ENCODE measurements at regions not wholly inside any gene's neighbourhood (a gene's known extent, or its start where the extent isn't known, plus 50 kb on each side); places are given as distances from the start of the nearest gene placed in this dataset.

DNA sequence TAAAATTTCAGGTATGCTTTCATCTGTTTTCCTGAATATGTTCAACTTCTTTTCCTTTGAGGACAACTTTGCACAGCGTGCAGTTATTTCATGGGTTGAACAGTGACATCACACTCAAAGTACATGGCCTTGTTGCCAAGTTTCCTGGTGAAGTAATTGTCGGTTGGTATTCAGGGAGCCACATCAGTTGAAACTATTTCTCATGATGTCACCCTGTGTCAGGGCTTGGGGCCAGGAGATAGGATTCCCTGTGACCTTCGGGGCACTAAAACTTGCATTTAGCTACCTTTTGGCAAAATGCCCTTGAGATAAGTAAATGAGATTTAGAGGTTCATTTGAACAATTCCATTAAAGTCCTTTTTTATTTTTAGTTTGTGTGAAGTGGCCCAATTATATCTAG lies 383.9 kb downstream of the SH3GL2 start:
- H3K27me3 ChIP-seq (ENCODE audit: insufficient read depth, low read length) = no peaks in the 10 kb centered on the region
- no peak for DNase-seq (ENCODE audit: low read depth, low spot score)
- no peak for ATAC-seq
- H3K4me2 ChIP-seq (ENCODE audit: low read length) = no peak overlapping the region
- no peaks in the 10 kb centered on the region for H3K36me3 ChIP-seq (ENCODE audit: control insufficient read depth in 1 of 2, insufficient read depth in 2 of 2, low read length in 2 of 2)
- no TSS peak for BruUV-seq (replicated peaks)
- peaks cover 2 to 8% of the 10 kb centered on the region in 2 experiments; a peak in 2 of 4 replicates for H3K9me3 ChIP-seq (ENCODE audit: control insufficient read depth in 1 of 2, insufficient read depth in 1 of 2, low read depth in 1 of 2, low read length in 2 of 2)
- ChIA-PET CTCF (no interaction called here), RAD21 (ENCODE audit: low non-redundant PET in 1 of 2, low total read pairs in 2 of 2, uncharacterized antibody in 2 of 2, unreplicated experiment in 2 of 2) (no interaction called here), POLR2A (no interaction called here)
- no peak overlapping the region for H3K27ac ChIP-seq (ENCODE audit: low read depth, low read length)
- H4K20me1 ChIP-seq (ENCODE audit: insufficient read depth) = no peaks in the 10 kb centered on the region
- no peak overlapping the region for H2AFZ ChIP-seq (ENCODE audit: low read depth, low read length, poor library complexity, severe bottlenecking)
- no peaks in the 10 kb centered on the region for H3K79me2 ChIP-seq (ENCODE audit: insufficient read depth, low read length)
- intact Hi-C loops (cut with micrococcal nuclease) = no loop called here
- H3K9ac ChIP-seq (ENCODE audit: low read length) = no peak overlapping the region
- no peaks in the 10 kb centered on the region for H3K4me1 ChIP-seq (ENCODE audit: control insufficient read depth in 1 of 2, insufficient read depth in 2 of 2, low read length in 2 of 2)
- H3K9me2 ChIP-seq (ENCODE audit: insufficient read depth) = no peaks in the 10 kb centered on the region
- no peak for TF ChIP-seq RAD21 (IDR thresholded peaks at IDR 0.05; ENCODE audit: low read depth)
- no peak for TF ChIP-seq CEBPB (IDR thresholded peaks at IDR 0.05; ENCODE audit: low read depth)
- TF ChIP-seq, protein P1, sequence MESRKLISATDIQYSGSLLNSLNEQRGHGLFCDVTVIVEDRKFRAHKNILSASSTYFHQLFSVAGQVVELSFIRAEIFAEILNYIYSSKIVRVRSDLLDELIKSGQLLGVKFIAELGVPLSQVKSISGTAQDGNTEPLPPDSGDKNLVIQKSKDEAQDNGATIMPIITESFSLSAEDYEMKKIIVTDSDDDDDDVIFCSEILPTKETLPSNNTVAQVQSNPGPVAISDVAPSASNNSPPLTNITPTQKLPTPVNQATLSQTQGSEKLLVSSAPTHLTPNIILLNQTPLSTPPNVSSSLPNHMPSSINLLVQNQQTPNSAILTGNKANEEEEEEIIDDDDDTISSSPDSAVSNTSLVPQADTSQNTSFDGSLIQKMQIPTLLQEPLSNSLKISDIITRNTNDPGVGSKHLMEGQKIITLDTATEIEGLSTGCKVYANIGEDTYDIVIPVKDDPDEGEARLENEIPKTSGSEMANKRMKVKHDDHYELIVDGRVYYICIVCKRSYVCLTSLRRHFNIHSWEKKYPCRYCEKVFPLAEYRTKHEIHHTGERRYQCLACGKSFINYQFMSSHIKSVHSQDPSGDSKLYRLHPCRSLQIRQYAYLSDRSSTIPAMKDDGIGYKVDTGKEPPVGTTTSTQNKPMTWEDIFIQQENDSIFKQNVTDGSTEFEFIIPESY (IDR thresholded peaks at IDR 0.05; ENCODE audit: extremely low read depth, insufficient replicate concordance, low read length) = no peak
- TF ChIP-seq ZNF274 (IDR thresholded peaks at IDR 0.05; ENCODE audit: low read depth, low read length) = no peak
- TF ChIP-seq SRF (IDR thresholded peaks at IDR 0.05; ENCODE audit: low read depth) = no peak
- TF ChIP-seq SP1 (IDR thresholded peaks at IDR 0.05; ENCODE audit: low read depth) = no peak
- TF ChIP-seq JUND (IDR thresholded peaks at IDR 0.05) = no peak
- TF ChIP-seq YY1 (IDR thresholded peaks at IDR 0.05; ENCODE audit: extremely low read depth, insufficient replicate concordance, low read depth, low read length) = no peak
- TF ChIP-seq EGR1 (IDR thresholded peaks at IDR 0.05; ENCODE audit: low read depth) = no peak
- no peak for TF ChIP-seq EZH2phosphoT487 (IDR thresholded peaks at IDR 0.05; ENCODE audit: borderline replicate concordance)
- no peak for TF ChIP-seq CBX3 (IDR thresholded peaks at IDR 0.05; ENCODE audit: low read depth)
- TF ChIP-seq ATF3 (IDR thresholded peaks at IDR 0.05) = no peak
- TF ChIP-seq POLR2A (IDR thresholded peaks at IDR 0.05; ENCODE audit: borderline replicate concordance, extremely low read depth, insufficient read depth, insufficient read length) = no peak
- TF ChIP-seq TCF7L2 (IDR thresholded peaks at IDR 0.05; ENCODE audit: borderline replicate concordance, extremely low read depth, insufficient read depth, insufficient read length) = no peak
- H3K4me3 ChIP-seq (replicated peaks in 1 of 2; ENCODE audit: low read depth in 1 of 2, low read length in 2 of 2) = no peak overlapping the region
